Middle frontal gyrus (tissue), 1 donor: ENCODE measurements at regions not wholly inside any gene's neighbourhood (a gene's known extent, or its start where the extent isn't known, plus 50 kb on each side); places are given as distances from the start of the nearest gene placed in this dataset.
"Not testable (repeated sequence)": the region's sequence is repeated elsewhere in the genome, so short reads cannot be mapped to it uniquely, and the experiment has no call there.

Source experiments
- DNase-seq: peaks from one replicate; pipeline ENCODE4 v3.0.0-alpha.2; 2015; ENCODE audit warnings: low spot score; ENCODE audit errors: extremely low spot score

DNA sequence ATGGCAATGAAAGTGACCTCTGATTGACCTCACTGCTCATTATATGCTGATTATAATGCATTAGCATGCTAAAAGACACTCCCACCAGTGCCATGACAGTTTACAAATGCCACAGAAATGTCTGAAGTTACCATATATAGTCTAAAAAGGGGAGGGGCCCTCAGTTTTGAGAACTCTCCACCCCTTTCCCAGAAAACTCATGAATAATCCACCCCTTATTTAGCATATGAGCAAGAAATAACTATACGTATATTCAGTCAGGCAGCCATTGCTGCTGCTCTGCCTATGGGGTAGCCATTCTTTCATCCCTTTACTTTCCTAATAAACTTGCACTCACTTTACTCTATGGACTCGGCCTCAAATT is 163.1 kb downstream of the ESM1 start:
- no peak for DNase-seq

DNA sequence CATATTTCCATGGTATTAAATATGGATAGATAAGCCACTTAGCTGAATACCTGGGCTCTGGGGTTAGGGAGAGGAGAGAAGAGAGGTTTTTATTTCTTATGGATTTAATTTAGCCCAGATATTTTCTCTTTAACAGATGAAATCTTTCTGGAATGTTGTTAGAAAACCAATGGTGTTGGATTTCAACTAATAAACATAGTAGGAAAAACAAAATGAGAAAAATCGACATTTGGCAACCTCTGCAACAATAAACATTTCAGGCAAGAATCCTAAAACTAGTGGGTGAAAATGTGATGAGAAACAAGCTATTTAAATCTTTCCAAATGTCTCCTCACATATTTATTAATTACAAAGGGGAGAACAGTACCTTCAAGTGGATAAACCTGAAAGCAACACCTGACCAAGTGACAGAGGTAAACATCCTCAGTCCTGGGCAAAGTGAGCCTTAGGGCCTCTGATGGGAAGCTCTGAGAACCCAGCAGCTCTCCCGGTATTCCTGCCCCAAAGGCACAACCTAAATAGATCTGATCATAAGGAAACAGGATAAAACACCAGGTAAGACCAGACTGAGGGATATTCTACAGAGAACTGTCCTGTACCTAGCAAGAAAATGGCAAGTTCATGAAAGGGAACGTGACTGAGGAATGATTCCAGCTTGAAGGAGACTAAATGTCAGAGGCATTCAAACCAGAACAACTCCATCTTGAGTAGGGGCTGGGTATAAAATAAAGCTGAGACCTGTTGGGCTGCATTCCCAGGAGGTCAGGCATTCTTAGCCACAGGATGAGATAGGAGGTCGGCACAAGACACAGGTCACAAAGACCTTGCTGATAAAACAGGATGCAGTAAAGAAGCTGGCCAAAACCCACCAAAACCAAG is 163.7 kb downstream of the ESM1 start:
- no peak for DNase-seq

GRCh38 chr5:54820346-54821134 is 164.9 kb downstream of the ESM1 start:
- DNase-seq, result no peak

DNA sequence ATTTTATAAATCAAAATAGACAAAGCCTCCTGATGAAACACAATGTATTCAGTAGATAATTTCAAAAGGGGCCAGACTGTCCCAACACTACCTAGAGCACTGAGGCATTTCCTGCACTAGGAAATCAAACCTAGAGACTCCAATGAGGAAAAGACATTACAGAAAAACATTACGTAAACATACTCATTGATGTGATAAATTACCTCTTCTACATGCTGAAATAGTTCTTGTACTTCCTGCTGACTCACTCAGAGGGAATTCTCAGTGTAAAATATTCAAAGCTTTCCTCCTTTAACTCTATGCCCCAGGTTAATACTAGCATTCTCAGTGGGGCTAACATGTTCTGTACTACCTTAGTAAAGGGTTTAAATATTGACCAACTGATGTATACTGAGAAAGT is 178.0 kb downstream of the ESM1 start:
- DNase-seq, result no peak

DNA sequence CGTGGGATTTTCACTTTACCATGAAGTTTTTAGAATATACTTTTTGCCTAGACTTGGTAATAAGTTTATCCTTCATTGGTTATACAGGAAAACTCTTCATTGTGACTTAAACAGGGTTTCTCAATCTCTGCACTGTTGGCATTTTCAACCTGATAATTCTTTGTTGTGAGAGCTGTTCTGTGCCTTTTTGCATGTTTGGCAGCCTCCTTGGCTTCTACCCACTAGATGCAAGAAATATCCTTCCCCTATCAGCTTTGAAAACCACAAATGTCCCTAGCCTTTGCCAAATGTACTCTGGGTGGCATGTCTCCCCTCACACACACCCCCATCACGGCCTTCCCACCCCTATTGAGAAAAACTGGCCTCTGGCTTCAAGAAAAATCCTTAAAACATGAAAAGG is 180.9 kb downstream of the ESM1 start:
- DNase-seq, result no peak

- DNase-seq, result no peak
These were observed 181.3 kb downstream of the ESM1 start for GRCh38 chr5:54804086-54804485.

DNA sequence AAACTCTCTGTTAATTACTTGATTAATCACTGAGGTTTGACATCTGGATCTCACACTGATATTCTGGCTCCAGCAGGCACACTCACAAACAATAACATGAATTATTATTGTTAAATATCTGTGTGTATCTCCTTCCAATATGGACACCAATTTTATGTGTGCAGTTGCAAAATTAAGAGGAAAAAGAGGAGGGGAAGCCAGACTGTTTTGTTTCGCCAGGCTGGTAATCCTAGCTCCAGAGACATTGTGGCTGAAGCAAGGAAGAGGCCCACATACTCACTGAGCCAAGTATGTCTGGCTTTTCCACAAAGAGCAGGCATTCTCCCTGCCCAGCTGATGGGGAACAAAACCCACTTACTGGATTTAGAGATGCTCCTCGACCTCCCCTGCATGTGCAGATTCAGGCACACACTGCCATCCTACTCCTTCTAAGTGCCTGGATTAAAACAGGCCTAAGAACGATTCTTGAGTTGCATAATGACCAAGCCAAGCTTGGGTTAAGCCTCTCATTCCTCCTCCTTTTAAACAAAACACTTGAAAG is 181.9 kb downstream of the ESM1 start:
- no peak for DNase-seq

DNA sequence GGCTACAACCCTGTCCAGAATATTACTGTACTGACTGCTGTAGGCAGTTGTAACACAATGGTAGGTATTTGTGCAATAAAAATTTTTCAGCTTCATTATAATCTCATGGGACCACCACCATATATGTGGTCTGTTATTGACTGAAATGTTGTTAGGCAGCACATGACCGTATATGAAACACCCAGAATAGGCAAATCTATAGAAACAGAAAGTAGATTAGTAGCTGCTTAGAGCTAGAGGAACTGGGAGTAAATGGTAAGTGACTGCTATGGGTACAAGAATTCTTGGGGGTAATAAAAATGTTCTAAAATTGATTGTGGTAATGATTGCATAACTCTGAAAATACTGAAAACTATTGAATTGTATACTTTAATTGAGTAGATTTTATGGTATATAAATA is 185.7 kb downstream of the ESM1 start:
- no peak for DNase-seq

DNA sequence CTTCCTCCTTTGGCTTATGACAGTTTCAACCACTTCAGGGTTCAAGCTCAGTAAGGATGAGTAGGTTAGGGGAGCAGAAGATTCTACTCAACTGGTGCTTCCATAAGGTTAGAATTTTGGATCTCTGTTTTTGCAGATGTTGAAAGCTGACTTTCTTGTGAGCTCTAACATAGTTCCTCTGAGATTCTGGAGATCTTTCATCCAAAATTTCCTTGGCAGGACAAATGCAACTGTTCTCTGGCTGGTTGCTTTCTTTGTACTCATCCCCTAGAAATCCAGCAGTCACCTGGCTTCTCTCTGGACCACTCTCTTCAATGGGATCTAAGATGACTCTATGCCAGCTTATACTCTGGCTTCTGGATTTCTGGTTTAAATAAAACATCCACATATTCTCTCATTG is 189.6 kb downstream of the ESM1 start:
- no peak for DNase-seq

DNA sequence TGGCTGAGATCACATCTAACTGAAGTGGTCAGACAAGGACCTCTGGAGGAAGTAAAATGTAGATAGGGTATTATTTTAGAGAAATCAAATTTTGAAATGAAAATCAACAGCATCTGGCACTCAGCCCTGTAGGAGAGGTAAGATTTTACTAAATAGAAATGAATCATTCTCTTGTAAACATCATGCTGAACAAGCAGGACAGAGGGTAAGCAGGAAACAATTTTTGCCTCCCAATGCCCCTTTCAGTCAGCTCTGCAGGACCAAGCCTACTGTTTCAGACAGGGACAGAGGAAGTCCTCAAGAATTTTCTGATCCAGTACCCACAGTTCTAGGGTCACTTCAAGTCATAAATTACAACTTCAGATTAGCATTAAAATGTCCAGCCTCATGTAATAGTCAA is 190.1 kb downstream of the ESM1 start:
- DNase-seq, result no peak

DNA sequence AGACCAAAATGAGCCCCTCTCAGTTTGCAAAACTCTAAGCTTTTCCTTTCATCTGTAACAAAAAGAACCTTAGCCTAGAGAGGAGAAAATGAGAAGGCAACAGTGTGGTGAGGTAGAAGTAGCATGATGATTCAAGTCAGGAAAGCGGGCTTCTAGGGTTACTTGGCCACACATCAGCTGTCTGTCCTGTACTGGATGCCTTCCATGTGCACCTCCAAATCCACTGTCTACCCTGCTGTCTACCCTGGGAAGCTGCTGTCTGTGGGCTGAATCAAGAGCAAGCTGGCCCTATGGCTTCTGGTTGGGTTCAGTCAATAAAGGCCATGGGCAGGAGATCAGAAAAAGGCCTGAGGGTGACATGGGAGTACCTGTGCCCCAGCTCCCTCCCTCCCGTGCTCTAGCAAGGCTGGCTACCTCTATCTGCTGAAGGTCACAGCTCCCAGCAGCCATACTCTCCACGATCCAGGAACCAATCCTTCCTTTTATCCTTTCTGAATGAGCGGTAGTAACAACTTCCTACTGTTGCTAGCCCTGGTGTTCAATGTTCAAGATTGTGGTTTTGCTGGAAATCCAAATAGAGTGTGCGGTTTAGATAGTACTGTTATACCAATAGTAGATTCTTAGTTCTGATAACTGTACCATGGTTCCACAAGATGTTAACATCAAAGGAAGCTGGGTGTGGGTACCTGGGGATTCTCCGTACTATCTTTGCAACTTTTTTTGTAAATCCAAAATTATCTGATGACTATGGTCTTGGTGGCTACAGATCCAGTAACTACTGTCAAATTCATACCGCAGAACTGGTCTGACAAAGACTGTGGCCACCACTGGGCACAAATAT is 191.0 kb downstream of the ESM1 start:
- no peak for DNase-seq

- DNase-seq, result no peak
These were observed 191.8 kb downstream of the ESM1 start for GRCh38 chr5:54793468-54794134.

GRCh38 chr5:54792611-54793404 is 192.6 kb downstream of the ESM1 start:
- DNase-seq, result no peak

GRCh38 chr5:54787910-54788309 is 197.5 kb downstream of the ESM1 start:
- DNase-seq, result not testable (repeated sequence)

GRCh38 chr5:54785729-54786591 is 199.4 kb downstream of the ESM1 start:
- no peak for DNase-seq

- no peak for DNase-seq
These were observed 206.6 kb downstream of the ESM1 start for GRCh38 chr5:54778783-54779182.

GRCh38 chr5:54775645-54776044 is 209.7 kb downstream of the ESM1 start:
- no peak for DNase-seq

- DNase-seq, result peak; percentile 20
These were observed 210.9 kb downstream of the ESM1 start for GRCh38 chr5:54774281-54775170.
